SK-N-SH treated with all-trans-retinoic acid at 6 μM for 48 hours (cell line): ENCODE measurements at regions not wholly inside any gene's neighbourhood (a gene's known extent, or its start where the extent isn't known, plus 50 kb on each side); places are given as distances from the start of the nearest gene placed in this dataset.

Source experiments
- ATAC-seq: fragments of 200-7000 bp; cut with Tn5 transposase; 3 replicates; pipeline ENCODE4 v1.9.1; 2020; ENCODE audit warnings: mild to moderate bottlenecking, moderate library complexity
- ARNTL ChIP-seq: fragments of 450-650 bp; formaldehyde crosslinking; IDR thresholded peaks from 2 replicates; pipeline ENCODE4 v1.5.0; 2020; ENCODE audit warnings: low read depth, mild to moderate bottlenecking, moderate library complexity, borderline replicate concordance
- CSDC2 ChIP-seq: fragments of 250-450 bp; sonication (Bioruptor Pico); IDR thresholded peaks from 2 replicates; pipeline ENCODE4 v1.5.0; 2020; ENCODE audit warnings: mild to moderate bottlenecking, moderate library complexity
- ESRRG ChIP-seq: fragments of 250-450 bp; sonication (Bioruptor Pico); IDR thresholded peaks from 2 replicates; pipeline ENCODE4 v1.6.1; 2021; ENCODE audit warnings: mild to moderate bottlenecking
- GLIS3 ChIP-seq: fragments of 250-450 bp; sonication (Bioruptor Pico); IDR thresholded peaks from 2 replicates; pipeline ENCODE4 v1.5.0; 2020; ENCODE audit warnings: mild to moderate bottlenecking, moderate library complexity
- OSR1 ChIP-seq: fragments of 250-450 bp; sonication (Bioruptor Pico); IDR thresholded peaks from 2 replicates; pipeline ENCODE4 v1.8.0; 2022; ENCODE audit warnings: moderate library complexity, mild to moderate bottlenecking, inconsistent platforms
- PPARA ChIP-seq: fragments of 250-450 bp; sonication (Bioruptor Pico); IDR thresholded peaks from 2 replicates; pipeline ENCODE4 v1.5.0; 2020; ENCODE audit warnings: mild to moderate bottlenecking, borderline replicate concordance
- RARB ChIP-seq: fragments of 250-450 bp; sonication (Bioruptor Pico); IDR thresholded peaks from 2 replicates; pipeline ENCODE4 v1.8.0; 2021; ENCODE audit warnings: mild to moderate bottlenecking, moderate library complexity
- SNAI2 ChIP-seq: fragments of 250-450 bp; sonication (Bioruptor Pico); IDR thresholded peaks from 2 replicates; pipeline ENCODE4 v1.5.0; 2020; ENCODE audit warnings: mild to moderate bottlenecking, moderate library complexity
- TCF4 ChIP-seq: fragments of 250-450 bp; sonication (Bioruptor Pico); IDR thresholded peaks from 2 replicates; pipeline ENCODE4 v1.8.0; 2021; ENCODE audit warnings: mild to moderate bottlenecking, moderate library complexity, borderline replicate concordance
- TOX ChIP-seq: fragments of 250-450 bp; sonication (Bioruptor Pico); IDR thresholded peaks from 2 replicates; pipeline ENCODE4 v1.8.0; 2021; ENCODE audit warnings: mild to moderate bottlenecking, moderate library complexity, borderline replicate concordance
- ZC3H10 ChIP-seq: fragments of 250-450 bp; sonication (Bioruptor Pico); IDR thresholded peaks from 2 replicates; pipeline ENCODE4 v1.5.1; 2021; ENCODE audit warnings: mild to moderate bottlenecking, moderate library complexity
- ZFP30 ChIP-seq: fragments of 450-650 bp; formaldehyde crosslinking; IDR thresholded peaks from 2 replicates; pipeline ENCODE4 v1.5.0; 2022; ENCODE audit warnings: mild to moderate bottlenecking, moderate library complexity
- ZNF565 ChIP-seq: fragments of 450-650 bp; formaldehyde crosslinking; conservative IDR thresholded peaks from 2 replicates; pipeline ENCODE4 v1.5.0; 2020; ENCODE audit warnings: low read depth, mild to moderate bottlenecking, moderate library complexity
- ZNF70 ChIP-seq: fragments of 450-650 bp; formaldehyde crosslinking; IDR thresholded peaks from 2 replicates; pipeline ENCODE4 v1.5.0; 2020; ENCODE audit warnings: mild to moderate bottlenecking, moderate library complexity
- TF ChIP-seq, protein P1 (sequence below): fragments of 250-450 bp; sonication (Bioruptor Pico); IDR thresholded peaks from 2 replicates; pipeline ENCODE4 v1.8.0; 2021; ENCODE audit warnings: low read depth, mild to moderate bottlenecking, moderate library complexity, borderline replicate concordance
- TF ChIP-seq, protein P2 (sequence below): fragments of 250-450 bp; sonication (Bioruptor Pico); IDR thresholded peaks from 2 replicates; pipeline ENCODE4 v1.5.0; 2020; ENCODE audit warnings: mild to moderate bottlenecking, moderate library complexity
- TF ChIP-seq, protein P3 (sequence below): fragments of 250-450 bp; sonication (Bioruptor Pico); IDR thresholded peaks from 2 replicates; pipeline ENCODE4 v1.5.1; 2020; ENCODE audit warnings: low read depth, mild to moderate bottlenecking, moderate library complexity
- TF ChIP-seq, protein P4 (sequence below): fragments of 250-450 bp; sonication (Bioruptor Pico); IDR thresholded peaks from 2 replicates; pipeline ENCODE4 v1.5.1; 2021; ENCODE audit warnings: mild to moderate bottlenecking, moderate library complexity
- TF ChIP-seq, protein P5 (sequence below): fragments of 250-450 bp; sonication (Bioruptor Pico); IDR thresholded peaks from 2 replicates; pipeline ENCODE4 v1.8.0; 2020; ENCODE audit warnings: mild to moderate bottlenecking, moderate library complexity, borderline replicate concordance

DNA sequence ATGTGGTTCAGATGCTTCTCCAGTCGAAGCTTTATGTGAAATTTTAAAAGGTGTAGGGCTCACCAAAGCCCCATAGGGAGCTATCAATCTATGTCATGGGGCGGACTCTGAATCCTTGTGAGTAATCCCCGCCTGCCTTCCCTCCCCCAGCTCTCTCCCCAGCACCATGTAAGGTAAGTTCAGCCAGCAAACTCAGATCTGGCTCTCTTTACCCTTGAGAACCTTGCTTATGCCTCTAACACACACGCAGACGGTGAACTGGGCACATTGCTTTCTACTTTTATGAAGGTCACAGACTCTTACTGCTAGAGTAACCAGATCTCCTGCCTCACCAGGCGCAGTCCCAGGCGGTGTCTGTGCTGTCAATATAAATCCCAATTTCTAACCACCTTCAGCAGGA lies 82.6 kb upstream of the CNKSR3 start:
- TF ChIP-seq TCF4 (no peak), TOX (CRISPR knock-in tag) (no peak), PPARA (CRISPR knock-in tag) (no peak), ZNF70 (CRISPR knock-in tag) (no peak), GLIS3 (CRISPR knock-in tag) (no peak), RARB (CRISPR knock-in tag) (no peak)
- TF ChIP-seq, protein P1, sequence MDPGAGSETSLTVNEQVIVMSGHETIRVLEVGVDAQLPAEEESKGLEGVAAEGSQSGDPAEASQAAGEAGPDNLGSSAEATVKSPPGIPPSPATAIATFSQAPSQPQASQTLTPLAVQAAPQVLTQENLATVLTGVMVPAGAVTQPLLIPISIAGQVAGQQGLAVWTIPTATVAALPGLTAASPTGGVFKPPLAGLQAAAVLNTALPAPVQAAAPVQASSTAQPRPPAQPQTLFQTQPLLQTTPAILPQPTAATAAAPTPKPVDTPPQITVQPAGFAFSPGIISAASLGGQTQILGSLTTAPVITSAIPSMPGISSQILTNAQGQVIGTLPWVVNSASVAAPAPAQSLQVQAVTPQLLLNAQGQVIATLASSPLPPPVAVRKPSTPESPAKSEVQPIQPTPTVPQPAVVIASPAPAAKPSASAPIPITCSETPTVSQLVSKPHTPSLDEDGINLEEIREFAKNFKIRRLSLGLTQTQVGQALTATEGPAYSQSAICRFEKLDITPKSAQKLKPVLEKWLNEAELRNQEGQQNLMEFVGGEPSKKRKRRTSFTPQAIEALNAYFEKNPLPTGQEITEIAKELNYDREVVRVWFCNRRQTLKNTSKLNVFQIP, result no peak
- TF ChIP-seq, protein P2, sequence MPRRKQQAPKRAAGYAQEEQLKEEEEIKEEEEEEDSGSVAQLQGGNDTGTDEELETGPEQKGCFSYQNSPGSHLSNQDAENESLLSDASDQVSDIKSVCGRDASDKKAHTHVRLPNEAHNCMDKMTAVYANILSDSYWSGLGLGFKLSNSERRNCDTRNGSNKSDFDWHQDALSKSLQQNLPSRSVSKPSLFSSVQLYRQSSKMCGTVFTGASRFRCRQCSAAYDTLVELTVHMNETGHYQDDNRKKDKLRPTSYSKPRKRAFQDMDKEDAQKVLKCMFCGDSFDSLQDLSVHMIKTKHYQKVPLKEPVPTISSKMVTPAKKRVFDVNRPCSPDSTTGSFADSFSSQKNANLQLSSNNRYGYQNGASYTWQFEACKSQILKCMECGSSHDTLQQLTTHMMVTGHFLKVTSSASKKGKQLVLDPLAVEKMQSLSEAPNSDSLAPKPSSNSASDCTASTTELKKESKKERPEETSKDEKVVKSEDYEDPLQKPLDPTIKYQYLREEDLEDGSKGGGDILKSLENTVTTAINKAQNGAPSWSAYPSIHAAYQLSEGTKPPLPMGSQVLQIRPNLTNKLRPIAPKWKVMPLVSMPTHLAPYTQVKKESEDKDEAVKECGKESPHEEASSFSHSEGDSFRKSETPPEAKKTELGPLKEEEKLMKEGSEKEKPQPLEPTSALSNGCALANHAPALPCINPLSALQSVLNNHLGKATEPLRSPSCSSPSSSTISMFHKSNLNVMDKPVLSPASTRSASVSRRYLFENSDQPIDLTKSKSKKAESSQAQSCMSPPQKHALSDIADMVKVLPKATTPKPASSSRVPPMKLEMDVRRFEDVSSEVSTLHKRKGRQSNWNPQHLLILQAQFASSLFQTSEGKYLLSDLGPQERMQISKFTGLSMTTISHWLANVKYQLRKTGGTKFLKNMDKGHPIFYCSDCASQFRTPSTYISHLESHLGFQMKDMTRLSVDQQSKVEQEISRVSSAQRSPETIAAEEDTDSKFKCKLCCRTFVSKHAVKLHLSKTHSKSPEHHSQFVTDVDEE (CRISPR knock-in tag), result no peak
- TF ChIP-seq, protein P3, sequence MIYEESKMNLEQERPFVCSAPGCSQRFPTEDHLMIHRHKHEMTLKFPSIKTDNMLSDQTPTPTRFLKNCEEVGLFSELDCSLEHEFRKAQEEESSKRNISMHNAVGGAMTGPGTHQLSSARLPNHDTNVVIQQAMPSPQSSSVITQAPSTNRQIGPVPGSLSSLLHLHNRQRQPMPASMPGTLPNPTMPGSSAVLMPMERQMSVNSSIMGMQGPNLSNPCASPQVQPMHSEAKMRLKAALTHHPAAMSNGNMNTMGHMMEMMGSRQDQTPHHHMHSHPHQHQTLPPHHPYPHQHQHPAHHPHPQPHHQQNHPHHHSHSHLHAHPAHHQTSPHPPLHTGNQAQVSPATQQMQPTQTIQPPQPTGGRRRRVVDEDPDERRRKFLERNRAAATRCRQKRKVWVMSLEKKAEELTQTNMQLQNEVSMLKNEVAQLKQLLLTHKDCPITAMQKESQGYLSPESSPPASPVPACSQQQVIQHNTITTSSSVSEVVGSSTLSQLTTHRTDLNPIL (CRISPR knock-in tag), result no peak
- TF ChIP-seq, protein P4, sequence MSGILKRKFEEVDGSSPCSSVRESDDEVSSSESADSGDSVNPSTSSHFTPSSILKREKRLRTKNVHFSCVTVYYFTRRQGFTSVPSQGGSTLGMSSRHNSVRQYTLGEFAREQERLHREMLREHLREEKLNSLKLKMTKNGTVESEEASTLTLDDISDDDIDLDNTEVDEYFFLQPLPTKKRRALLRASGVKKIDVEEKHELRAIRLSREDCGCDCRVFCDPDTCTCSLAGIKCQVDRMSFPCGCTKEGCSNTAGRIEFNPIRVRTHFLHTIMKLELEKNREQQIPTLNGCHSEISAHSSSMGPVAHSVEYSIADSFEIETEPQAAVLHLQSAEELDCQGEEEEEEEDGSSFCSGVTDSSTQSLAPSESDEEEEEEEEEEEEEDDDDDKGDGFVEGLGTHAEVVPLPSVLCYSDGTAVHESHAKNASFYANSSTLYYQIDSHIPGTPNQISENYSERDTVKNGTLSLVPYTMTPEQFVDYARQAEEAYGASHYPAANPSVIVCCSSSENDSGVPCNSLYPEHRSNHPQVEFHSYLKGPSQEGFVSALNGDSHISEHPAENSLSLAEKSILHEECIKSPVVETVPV, result no peak
- TF ChIP-seq, protein P5, sequence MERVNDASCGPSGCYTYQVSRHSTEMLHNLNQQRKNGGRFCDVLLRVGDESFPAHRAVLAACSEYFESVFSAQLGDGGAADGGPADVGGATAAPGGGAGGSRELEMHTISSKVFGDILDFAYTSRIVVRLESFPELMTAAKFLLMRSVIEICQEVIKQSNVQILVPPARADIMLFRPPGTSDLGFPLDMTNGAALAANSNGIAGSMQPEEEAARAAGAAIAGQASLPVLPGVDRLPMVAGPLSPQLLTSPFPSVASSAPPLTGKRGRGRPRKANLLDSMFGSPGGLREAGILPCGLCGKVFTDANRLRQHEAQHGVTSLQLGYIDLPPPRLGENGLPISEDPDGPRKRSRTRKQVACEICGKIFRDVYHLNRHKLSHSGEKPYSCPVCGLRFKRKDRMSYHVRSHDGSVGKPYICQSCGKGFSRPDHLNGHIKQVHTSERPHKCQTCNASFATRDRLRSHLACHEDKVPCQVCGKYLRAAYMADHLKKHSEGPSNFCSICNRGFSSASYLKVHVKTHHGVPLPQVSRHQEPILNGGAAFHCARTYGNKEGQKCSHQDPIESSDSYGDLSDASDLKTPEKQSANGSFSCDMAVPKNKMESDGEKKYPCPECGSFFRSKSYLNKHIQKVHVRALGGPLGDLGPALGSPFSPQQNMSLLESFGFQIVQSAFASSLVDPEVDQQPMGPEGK (CRISPR knock-in tag), result no peak
- ATAC-seq, result no peak

DNA sequence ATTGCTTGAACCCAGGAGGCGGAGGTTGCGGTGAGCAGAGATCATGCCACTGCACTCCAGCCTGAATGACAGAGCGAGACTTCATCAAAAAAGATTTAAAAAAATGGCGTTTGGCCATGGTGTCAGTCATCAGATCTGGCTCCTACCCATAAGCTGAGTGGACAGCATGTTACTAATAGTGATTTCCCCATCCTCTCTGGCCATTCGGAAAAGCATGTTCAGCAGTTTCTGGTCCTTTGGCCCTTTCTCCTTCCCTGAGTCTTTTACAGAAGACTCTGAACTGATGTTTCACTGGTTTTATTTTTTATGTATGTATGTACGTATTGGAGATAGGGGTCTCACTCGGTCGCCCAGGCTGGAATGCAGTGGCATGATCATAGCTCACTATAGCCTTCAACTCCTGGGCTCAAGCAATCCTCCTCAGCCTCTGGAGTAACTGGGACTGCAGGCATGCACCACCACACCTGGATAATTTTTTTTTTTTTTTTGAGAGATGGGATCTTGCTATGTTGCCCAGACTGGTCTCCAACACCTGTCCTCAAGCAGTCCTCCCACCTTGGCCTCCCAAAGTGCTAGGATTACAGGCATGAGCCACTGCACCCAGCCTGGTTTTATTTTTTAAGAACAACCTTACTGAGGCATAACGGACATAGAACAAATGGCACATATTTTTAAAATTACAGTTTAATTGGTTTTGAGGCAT lies 84.2 kb upstream of the CNKSR3 start:
- TF ChIP-seq SNAI2 (CRISPR knock-in tag), result no peak
- TF ChIP-seq ESRRG (CRISPR knock-in tag), result no peak
- TF ChIP-seq CSDC2 (CRISPR knock-in tag), result no peak
- TF ChIP-seq, protein P1, result no peak
- TF ChIP-seq, protein P3 (CRISPR knock-in tag), result no peak
- TF ChIP-seq, protein P4, result no peak
- no peak for TF ChIP-seq ARNTL (CRISPR knock-in tag)
- TF ChIP-seq, protein P2 (CRISPR knock-in tag), result no peak
- no peak for TF ChIP-seq RARB (CRISPR knock-in tag)
- no peak for TF ChIP-seq ZNF565
- no peak for TF ChIP-seq ZC3H10
- no peak for TF ChIP-seq OSR1 (CRISPR knock-in tag)
- no peak for TF ChIP-seq ZFP30 (CRISPR knock-in tag)
- ATAC-seq, result no peak
